ENCODE measurements at regions not wholly inside any gene's neighbourhood (a gene's known extent, or its start where the extent isn't known, plus 50 kb on each side); places are given as distances from the start of the nearest gene placed in this dataset.

- DNase-seq (ENCODE audit: extremely low read depth, insufficient read length), result no peak
- H3K27me3 ChIP-seq (replicated peaks; ENCODE audit: control insufficient read depth, insufficient read depth, low read length), result peaks cover 1% of the 10 kb centered on the region; the same call in 1 of the 2 replicates
Observed at GRCh38 chr1:232529747-232530146, 100.2 kb downstream of the SIPA1L2 start.

GRCh38 chr1:232528472-232529089 lies 101.4 kb downstream of the SIPA1L2 start:
- Histone ChIP-seq H3K4me3 (replicated peaks; ENCODE audit: low read depth, low read length) (no peak overlapping the region), H3K36me3 (ENCODE audit: control insufficient read depth, insufficient read depth, low read length) (no peaks in the 10 kb centered on the region), H3K27me3 (replicated peaks; ENCODE audit: control insufficient read depth, insufficient read depth, low read length) (peaks cover 1% of the 10 kb centered on the region; the same call in 1 of the 2 replicates)
- DNase-seq (ENCODE audit: extremely low read depth, insufficient read length), result no peak
- no peak for TF ChIP-seq CTCF (IDR thresholded peaks at IDR 0.05; ENCODE audit: insufficient read depth, low read length, poor library complexity, severe bottlenecking)

More at GRCh38 chr1:232529747-232530146, 100.2 kb downstream of the SIPA1L2 start:
- no peak for TF ChIP-seq CTCF (IDR thresholded peaks at IDR 0.05; ENCODE audit: insufficient read depth, low read length, poor library complexity, severe bottlenecking)
- no peak overlapping the region for H3K4me3 ChIP-seq (replicated peaks; ENCODE audit: low read depth, low read length)
- no peaks in the 10 kb centered on the region for H3K36me3 ChIP-seq (ENCODE audit: control insufficient read depth, insufficient read depth, low read length)

- no peak for TF ChIP-seq CTCF (IDR thresholded peaks at IDR 0.05; ENCODE audit: insufficient read depth, low read length, poor library complexity, severe bottlenecking)
- no peak for DNase-seq (ENCODE audit: extremely low read depth, insufficient read length)
- no peaks in the 10 kb centered on the region for H3K36me3 ChIP-seq (ENCODE audit: control insufficient read depth, insufficient read depth, low read length)
- H3K27me3 ChIP-seq (replicated peaks; ENCODE audit: control insufficient read depth, insufficient read depth, low read length), result no peaks in the 10 kb centered on the region
- no peak overlapping the region for H3K4me3 ChIP-seq (replicated peaks; ENCODE audit: low read depth, low read length)
Observed at GRCh38 chr1:232524056-232524455, 105.9 kb downstream of the SIPA1L2 start.

- DNase-seq (ENCODE audit: extremely low read depth, insufficient read length), result no peak
- TF ChIP-seq CTCF (IDR thresholded peaks at IDR 0.05; ENCODE audit: insufficient read depth, low read length, poor library complexity, severe bottlenecking), result no peak
- Histone ChIP-seq H3K36me3 (ENCODE audit: control insufficient read depth, insufficient read depth, low read length) (no peaks in the 10 kb centered on the region), H3K27me3 (replicated peaks; ENCODE audit: control insufficient read depth, insufficient read depth, low read length) (no peaks in the 10 kb centered on the region; the same call in 1 of the 2 replicates), H3K4me3 (replicated peaks; ENCODE audit: low read depth, low read length) (no peak overlapping the region)
Observed at GRCh38 chr1:232522189-232522588, 107.7 kb downstream of the SIPA1L2 start.

- Histone ChIP-seq H3K4me3 (replicated peaks; ENCODE audit: low read depth, low read length) (no peak overlapping the region), H3K36me3 (ENCODE audit: control insufficient read depth, insufficient read depth, low read length) (no peaks in the 10 kb centered on the region), H3K27me3 (replicated peaks; ENCODE audit: control insufficient read depth, insufficient read depth, low read length) (no peaks in the 10 kb centered on the region; the same call in 1 of the 2 replicates)
- TF ChIP-seq CTCF (IDR thresholded peaks at IDR 0.05; ENCODE audit: insufficient read depth, low read length, poor library complexity, severe bottlenecking), result no peak
- DNase-seq (ENCODE audit: extremely low read depth, insufficient read length), result no peak
Observed at GRCh38 chr1:232521660-232522059, 108.3 kb downstream of the SIPA1L2 start.

- H3K36me3 ChIP-seq (ENCODE audit: control insufficient read depth, insufficient read depth, low read length), result no peaks in the 10 kb centered on the region
- DNase-seq (ENCODE audit: extremely low read depth, insufficient read length), result no peak
- H3K27me3 ChIP-seq (replicated peaks; ENCODE audit: control insufficient read depth, insufficient read depth, low read length), result no peaks in the 10 kb centered on the region; the same call in 1 of the 2 replicates
- no peak for TF ChIP-seq CTCF (IDR thresholded peaks at IDR 0.05; ENCODE audit: insufficient read depth, low read length, poor library complexity, severe bottlenecking)
- no peak overlapping the region for H3K4me3 ChIP-seq (replicated peaks; ENCODE audit: low read depth, low read length)
Observed at GRCh38 chr1:232519186-232519585, 110.7 kb downstream of the SIPA1L2 start.

All from GM06990 (cell line).